Left lung (tissue), 4 donors: ENCODE measurements at regions not wholly inside any gene's neighbourhood (a gene's known extent, or its start where the extent isn't known, plus 50 kb on each side); places are given as distances from the start of the nearest gene placed in this dataset.
"Not testable (repeated sequence)": the region's sequence is repeated elsewhere in the genome, so short reads cannot be mapped to it uniquely, and the experiment has no call there.

Experiments used
- ATAC-seq: fragments of 200-7000 bp; cut with Tn5 transposase; one replicate; pipeline ENCODE4 v1.9.1; 2020; ENCODE audit warnings: moderate library complexity
- DNase-seq, 4 donors: peaks; one replicate each; pipeline ENCODE4 v3.0.0-alpha.2; 2013 to 2020
- H3K27ac ChIP-seq, 2 donors: fragments of 200-600 bp; sonication (generic) in 1 of 2; one replicate each; pipeline versions ENCODE4 v1.5.0 to v1.8.0; 2020 to 2021
- H3K27me3 ChIP-seq, 2 donors: fragments of 200-600 bp; sonication (generic) in 1 of 2; one replicate each; pipeline versions ENCODE4 v1.5.0 to v1.8.0; 2020 to 2021
- H3K36me3 ChIP-seq, 2 donors: fragments of 200-600 bp; sonication (generic) in 1 of 2; one replicate each; pipeline versions ENCODE4 v1.5.0 to v1.8.0; 2020 to 2021
- H3K4me1 ChIP-seq, 2 donors: fragments of 200-600 bp; one replicate each; pipeline ENCODE4 v1.8.0; 2021
- H3K4me3 ChIP-seq, 2 donors: fragments of 200-600 bp; sonication (generic) in 1 of 2; one replicate each; pipeline versions ENCODE4 v1.5.0 to v1.8.0; 2020 to 2021; ENCODE audit warnings: mild to moderate bottlenecking in 1 of 2
- H3K9me3 ChIP-seq, 2 donors: fragments of 200-600 bp; sonication (generic) in 1 of 2; one replicate each; pipeline versions ENCODE4 v1.5.0 to v1.8.0; 2020 to 2021
- CTCF ChIP-seq, 2 donors: fragments of 200-600 bp; sonication (generic) in 1 of 2; IDR thresholded peaks; one replicate each; pipeline versions ENCODE4 v1.5.0 to v1.8.0; 2021; ENCODE audit warnings: antibody characterized with exemption in 2 of 2
- intact Hi-C, 2 donors: fragments of 100-400 bp; cut with DNase I; formaldehyde crosslinking; loops; one replicate each; pipeline versions ENCODE4 v1.11.2 to v1.14.2; 2022
- donor health status: DM: no; HTN: yes; CAD: no.
- donor health status: DM: no; HTN: no; CAD: no.

- Histone ChIP-seq H3K4me1 (no peaks in the 10 kb centered on the region), H3K27ac (no peak overlapping the region), H3K9me3 (no peaks in the 10 kb centered on the region), H3K36me3 (no peaks in the 10 kb centered on the region), H3K27me3 (no peaks in the 10 kb centered on the region), H3K4me3 (no peak overlapping the region)
- TF ChIP-seq CTCF (IDR thresholded peaks at IDR 0.05): no peak
- ATAC-seq (no peak), DNase-seq (no peak)
- intact Hi-C loops: no loop called here
Observed at GRCh38 chr2:226086190-226086589, 686.7 kb downstream of the NYAP2 start.

GRCh38 chr2:226085425-226085824 lies 685.9 kb downstream of the NYAP2 start:
- H3K9me3 ChIP-seq, H3K27ac ChIP-seq, DNase-seq, ATAC-seq, H3K27me3 ChIP-seq, H3K4me1 ChIP-seq, H3K4me3 ChIP-seq, H3K36me3 ChIP-seq, intact Hi-C loops: not testable (repeated sequence)

DNA sequence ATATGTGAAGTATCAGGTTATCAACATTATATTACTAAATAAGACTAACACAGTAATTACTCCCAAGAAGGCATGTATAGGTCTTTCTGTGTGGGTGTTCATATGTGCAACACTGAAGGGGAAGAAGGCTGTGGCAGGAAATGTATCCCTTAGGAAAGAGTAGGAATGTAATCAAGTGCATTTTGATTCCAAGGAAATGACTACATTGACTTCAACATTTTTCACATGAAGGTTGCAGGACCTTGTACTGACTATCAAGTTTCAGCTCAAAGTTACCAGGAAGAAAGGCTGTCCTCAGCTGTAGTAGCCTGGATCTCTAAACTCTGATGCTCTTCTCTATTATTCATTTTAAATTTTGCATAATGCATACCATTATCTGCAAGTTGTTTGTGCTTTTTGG lies 680.8 kb downstream of the NYAP2 start:
- intact Hi-C loops: no loop called here
- no peak for ATAC-seq

GRCh38 chr2:226079671-226080181 lies 680.2 kb downstream of the NYAP2 start:
- ATAC-seq: peak; percentile 30
- Histone ChIP-seq H3K27me3 (no peaks in the 10 kb centered on the region), H3K36me3 (no peaks in the 10 kb centered on the region), H3K9me3 (no peaks in the 10 kb centered on the region), H3K4me3 (no peak overlapping the region), H3K27ac (no peak overlapping the region), H3K4me1 (peaks cover 0 to 8% of the 10 kb centered on the region in 2 donors)
- DNase-seq: peak in 2 of 4 donors; percentile 60 to 84
- TF ChIP-seq CTCF (IDR thresholded peaks at IDR 0.05): no peak
- intact Hi-C loops: no loop called here

More for the DNA sequence above, 680.8 kb downstream of the NYAP2 start:
- no peak for TF ChIP-seq CTCF (IDR thresholded peaks at IDR 0.05)
- Histone ChIP-seq H3K27me3 (no peaks in the 10 kb centered on the region), H3K27ac (no peak overlapping the region), H3K4me3 (no peak overlapping the region), H3K9me3 (no peaks in the 10 kb centered on the region), H3K36me3 (no peaks in the 10 kb centered on the region), H3K4me1 (peaks cover 0 to 8% of the 10 kb centered on the region in 2 donors)
- no peak for DNase-seq

DNA sequence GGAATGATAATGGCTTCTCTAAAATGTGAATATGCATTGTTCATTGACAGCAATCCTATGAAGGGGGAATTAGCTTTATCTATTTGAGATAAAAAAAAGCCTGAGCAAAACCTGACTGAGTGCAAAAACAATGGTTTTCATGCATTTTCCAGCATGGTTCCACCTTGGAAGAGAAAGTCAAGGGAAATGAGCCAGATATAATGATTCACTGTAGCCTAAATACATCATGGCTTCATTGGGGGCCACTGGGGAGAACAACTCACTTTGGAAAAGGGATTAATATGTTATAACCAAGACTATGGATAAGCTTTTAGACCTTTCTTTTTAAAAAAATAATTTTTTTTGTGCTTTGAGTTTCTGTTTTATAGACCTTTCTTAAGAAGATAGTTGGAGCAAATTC lies 679.7 kb downstream of the NYAP2 start:
- H3K27me3 ChIP-seq: no peaks in the 10 kb centered on the region
- no peak for TF ChIP-seq CTCF (IDR thresholded peaks at IDR 0.05)
- H3K27ac ChIP-seq: no peak overlapping the region
- peaks cover 0 to 8% of the 10 kb centered on the region in 2 donors for H3K4me1 ChIP-seq
- intact Hi-C loops: no loop called here
- no peaks in the 10 kb centered on the region for H3K9me3 ChIP-seq
- no peak overlapping the region for H3K4me3 ChIP-seq
- ATAC-seq: no peak
- DNase-seq: no peak
- H3K36me3 ChIP-seq: no peaks in the 10 kb centered on the region

DNA sequence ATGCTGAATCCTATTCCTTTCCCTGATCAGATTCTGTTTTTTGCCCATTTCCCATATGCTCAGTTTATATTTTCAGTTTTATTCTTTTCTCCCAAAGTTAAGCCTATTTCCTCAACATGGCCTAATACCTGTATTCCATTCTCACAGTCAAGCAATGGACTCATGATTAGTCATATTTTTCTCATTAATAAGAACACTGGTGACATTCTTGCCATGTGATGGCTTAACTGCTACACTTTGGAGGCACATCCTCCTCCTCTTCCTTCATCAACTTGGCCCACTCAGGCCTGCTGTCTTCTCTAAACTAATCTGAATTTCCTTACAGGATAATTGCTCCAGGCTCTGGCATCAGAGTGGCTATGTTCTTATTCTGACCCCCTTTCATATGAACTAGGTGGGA lies 679.2 kb downstream of the NYAP2 start:
- Histone ChIP-seq H3K27me3 (no peaks in the 10 kb centered on the region), H3K4me3 (no peak overlapping the region), H3K9me3 (no peaks in the 10 kb centered on the region), H3K27ac (no peak overlapping the region), H3K36me3 (no peaks in the 10 kb centered on the region), H3K4me1 (peaks cover 0 to 8% of the 10 kb centered on the region in 2 donors)
- no peak for DNase-seq
- intact Hi-C loops: no loop called here
- no peak for TF ChIP-seq CTCF (IDR thresholded peaks at IDR 0.05)
- ATAC-seq: no peak
